ENCODE measurements at regions not wholly inside any gene's neighbourhood (a gene's known extent, or its start where the extent isn't known, plus 50 kb on each side); places are given as distances from the start of the nearest gene placed in this dataset.
A peak's percentile ranks its signal among the peaks of the same experiment; 100 is the strongest.

DNA sequence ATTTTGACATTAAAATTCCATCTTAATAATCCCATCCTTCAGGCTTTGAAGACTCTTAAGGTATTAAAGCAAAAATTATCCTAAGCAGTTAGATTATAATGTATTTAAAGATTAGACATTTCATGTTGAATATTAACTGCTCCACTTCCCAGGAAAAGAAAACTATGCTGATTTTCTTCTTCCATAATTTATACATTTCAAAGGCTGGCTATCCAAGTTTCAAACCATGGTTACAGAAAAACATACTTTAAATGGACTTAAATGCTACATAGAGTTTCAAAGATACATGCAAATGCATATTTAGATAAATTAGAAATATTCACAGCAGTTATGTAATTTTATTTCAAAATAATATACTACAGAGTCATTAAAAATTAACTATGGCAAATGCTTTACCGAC lies 1505.6 kb upstream of the ZEB2 start:
- no peak for DNase-seq (ENCODE audit: extremely low read depth, low read depth)
- TF ChIP-seq, protein P1, sequence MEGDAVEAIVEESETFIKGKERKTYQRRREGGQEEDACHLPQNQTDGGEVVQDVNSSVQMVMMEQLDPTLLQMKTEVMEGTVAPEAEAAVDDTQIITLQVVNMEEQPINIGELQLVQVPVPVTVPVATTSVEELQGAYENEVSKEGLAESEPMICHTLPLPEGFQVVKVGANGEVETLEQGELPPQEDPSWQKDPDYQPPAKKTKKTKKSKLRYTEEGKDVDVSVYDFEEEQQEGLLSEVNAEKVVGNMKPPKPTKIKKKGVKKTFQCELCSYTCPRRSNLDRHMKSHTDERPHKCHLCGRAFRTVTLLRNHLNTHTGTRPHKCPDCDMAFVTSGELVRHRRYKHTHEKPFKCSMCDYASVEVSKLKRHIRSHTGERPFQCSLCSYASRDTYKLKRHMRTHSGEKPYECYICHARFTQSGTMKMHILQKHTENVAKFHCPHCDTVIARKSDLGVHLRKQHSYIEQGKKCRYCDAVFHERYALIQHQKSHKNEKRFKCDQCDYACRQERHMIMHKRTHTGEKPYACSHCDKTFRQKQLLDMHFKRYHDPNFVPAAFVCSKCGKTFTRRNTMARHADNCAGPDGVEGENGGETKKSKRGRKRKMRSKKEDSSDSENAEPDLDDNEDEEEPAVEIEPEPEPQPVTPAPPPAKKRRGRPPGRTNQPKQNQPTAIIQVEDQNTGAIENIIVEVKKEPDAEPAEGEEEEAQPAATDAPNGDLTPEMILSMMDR (IDR thresholded peaks at IDR 0.05; ENCODE audit: low read depth, low read length, missing control alignments) = no peak
- no peak overlapping the region for H3K4me3 ChIP-seq (replicated peaks; ENCODE audit: low read depth, low read length)

DNA sequence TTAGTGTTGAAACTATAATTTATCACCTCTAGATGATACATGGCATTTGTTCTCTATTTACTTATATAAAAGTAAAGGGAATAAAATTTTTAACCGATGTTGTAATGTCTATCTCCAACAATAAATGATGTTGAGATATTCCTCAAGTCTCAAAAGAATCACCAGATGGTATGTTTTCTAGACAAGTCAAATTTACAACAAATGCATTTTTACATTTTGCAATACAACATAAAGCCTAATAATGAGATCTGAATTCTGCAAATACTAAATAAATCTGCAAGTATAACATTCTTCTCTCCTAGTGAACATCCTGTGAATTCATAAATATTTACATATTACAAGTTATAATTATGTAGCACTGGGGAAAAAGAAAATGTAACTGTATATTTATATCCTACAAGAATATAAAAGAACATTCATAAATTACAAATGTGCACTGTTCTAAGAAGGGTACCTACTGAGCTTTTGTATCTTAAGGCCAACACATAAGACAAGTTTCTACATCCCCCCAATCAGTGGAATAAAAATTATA lies 1504.4 kb upstream of the ZEB2 start:
- no peak for DNase-seq (ENCODE audit: extremely low read depth, low read depth)
- TF ChIP-seq, protein P1 (IDR thresholded peaks at IDR 0.05; ENCODE audit: low read depth, low read length, missing control alignments) = no peak

GRCh38 chr2:146004462-146004861 lies 1484.5 kb upstream of the ZEB2 start:
- H3K4me3 ChIP-seq (replicated peaks; ENCODE audit: low read depth, low read length) = no peak overlapping the region
- TF ChIP-seq, protein P1 (IDR thresholded peaks at IDR 0.05; ENCODE audit: low read depth, low read length, missing control alignments) = no peak
- DNase-seq (ENCODE audit: extremely low read depth, low read depth) = peak; percentile 31

More for the DNA sequence above, 1504.4 kb upstream of the ZEB2 start:
- H3K4me3 ChIP-seq (replicated peaks; ENCODE audit: low read depth, low read length) = no peak overlapping the region

DNA sequence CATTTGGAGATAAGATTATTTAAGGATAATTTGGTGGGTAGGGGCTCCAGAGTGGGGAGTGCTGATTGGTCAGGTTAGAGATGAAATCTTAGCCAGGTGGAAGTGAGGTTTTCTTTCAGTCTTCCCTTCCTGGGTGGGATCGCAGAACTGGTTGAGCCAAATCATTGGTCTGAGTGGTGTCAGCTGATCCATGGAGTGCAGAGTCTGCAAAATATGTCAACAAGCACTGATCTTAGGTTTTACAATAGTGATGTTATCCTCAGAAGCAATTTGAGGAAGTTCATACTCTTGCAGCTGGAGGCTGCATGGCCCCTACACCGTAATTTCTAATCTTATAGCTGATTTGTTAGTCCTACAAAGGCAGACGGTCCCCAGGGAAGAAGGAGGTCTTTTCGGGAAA lies 1483.4 kb upstream of the ZEB2 start:
- TF ChIP-seq, protein P1 (IDR thresholded peaks at IDR 0.05; ENCODE audit: low read depth, low read length, missing control alignments) = no peak
- H3K4me3 ChIP-seq (replicated peaks; ENCODE audit: low read depth, low read length) = no peak overlapping the region
- no peak for DNase-seq (ENCODE audit: extremely low read depth, low read depth)

GRCh38 chr2:145994910-145995309 lies 1475.0 kb upstream of the ZEB2 start:
- TF ChIP-seq, protein P1 (IDR thresholded peaks at IDR 0.05; ENCODE audit: low read depth, low read length, missing control alignments) = no peak
- no peak overlapping the region for H3K4me3 ChIP-seq (replicated peaks; ENCODE audit: low read depth, low read length)
- DNase-seq (ENCODE audit: extremely low read depth, low read depth) = no peak

GRCh38 chr2:145992572-145992971 lies 1472.7 kb upstream of the ZEB2 start:
- TF ChIP-seq, protein P1 (IDR thresholded peaks at IDR 0.05; ENCODE audit: low read depth, low read length, missing control alignments) = no peak
- DNase-seq (ENCODE audit: extremely low read depth, low read depth) = no peak
- H3K4me3 ChIP-seq (replicated peaks; ENCODE audit: low read depth, low read length) = no peak overlapping the region

DNA sequence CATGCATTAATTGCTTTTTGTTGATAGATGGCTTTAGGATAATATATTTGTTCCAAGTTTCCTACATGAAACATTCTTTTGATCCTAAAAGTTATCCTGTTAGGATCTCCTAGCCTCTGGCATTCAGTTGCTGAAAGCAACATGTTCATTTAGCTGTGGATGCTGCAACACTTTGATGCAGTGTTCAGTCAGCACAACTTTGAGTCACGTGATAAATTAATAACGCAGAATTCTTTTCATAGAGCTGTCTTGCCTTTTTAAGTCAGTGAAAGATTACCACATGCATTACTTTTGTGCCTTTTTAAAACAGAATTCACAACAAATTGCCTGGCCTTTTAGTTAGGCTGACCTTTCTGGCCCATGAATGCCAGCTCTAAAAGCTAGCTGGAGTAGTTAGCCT lies 1467.9 kb upstream of the ZEB2 start:
- TF ChIP-seq, protein P1 (IDR thresholded peaks at IDR 0.05; ENCODE audit: low read depth, low read length, missing control alignments) = no peak
- no peak overlapping the region for H3K4me3 ChIP-seq (replicated peaks; ENCODE audit: low read depth, low read length)
- no peak for DNase-seq (ENCODE audit: extremely low read depth, low read depth)

Data from HFF-Myc (cell line).